T-helper 17 cell (primary cell): ENCODE measurements at regions not wholly inside any gene's neighbourhood (a gene's known extent, or its start where the extent isn't known, plus 50 kb on each side); places are given as distances from the start of the nearest gene placed in this dataset.

ENCODE experiments used
- ATAC-seq: fragments of 150-1000 bp; cut with Tn5 transposase; 2 replicates; pipeline ENCODE4 v1.10.0; 2021; ENCODE audit warnings: mild to moderate bottlenecking, moderate library complexity
- DNase-seq, 3 donors: peaks; one replicate each; pipeline versions ENCODE4 v3.0.0 to v3.0.0-alpha.2; 2020 to 2021
- H3K9me3 ChIP-seq: one replicate; pipeline ENCODE4 v1.7.0; 2013; ENCODE audit warnings: low read length, mild to moderate bottlenecking; ENCODE audit not compliant: control insufficient read depth, poor library complexity, severe bottlenecking
- H3K27ac Mint-ChIP-seq: one replicate; pipeline ENCODE4 v1.8.0; 2022; ENCODE audit warnings: mild to moderate bottlenecking, moderate library complexity, mixed read lengths
- H3K27me3 Mint-ChIP-seq: one replicate; pipeline ENCODE4 v1.8.0; 2022; ENCODE audit warnings: mixed read lengths
- H3K36me3 Mint-ChIP-seq: one replicate; pipeline ENCODE4 v1.8.0; 2022; ENCODE audit warnings: low read depth, mixed read lengths
- H3K4me1 Mint-ChIP-seq: one replicate; pipeline ENCODE4 v1.8.0; 2022; ENCODE audit warnings: mild to moderate bottlenecking, mixed read lengths
- H3K4me3 Mint-ChIP-seq: one replicate; pipeline ENCODE4 v1.8.0; 2022; ENCODE audit warnings: mild to moderate bottlenecking, moderate library complexity, mixed read lengths

- Mint-ChIP-seq H3K4me3 (no peak overlapping the region), H3K4me1 (no peaks in the 10 kb centered on the region), H3K36me3 (no peaks in the 10 kb centered on the region), H3K27me3 (peaks cover 5% of the 10 kb centered on the region), H3K27ac (no peak overlapping the region)
- DNase-seq (no peak), ATAC-seq (no peak)
- H3K9me3 ChIP-seq = no peaks in the 10 kb centered on the region
Observed at GRCh38 chr17:70892527-70892926, 723.2 kb downstream of the KCNJ2 start.

- no peaks in the 10 kb centered on the region for H3K9me3 ChIP-seq
- Mint-ChIP-seq H3K4me3 (no peak overlapping the region), H3K27me3 (no peaks in the 10 kb centered on the region), H3K27ac (no peak overlapping the region), H3K36me3 (no peaks in the 10 kb centered on the region), H3K4me1 (no peaks in the 10 kb centered on the region)
- no peak for ATAC-seq
- DNase-seq = no peak
Observed at GRCh38 chr17:70896843-70897242, 727.5 kb downstream of the KCNJ2 start.

- H3K36me3 Mint-ChIP-seq = no peaks in the 10 kb centered on the region
- no peaks in the 10 kb centered on the region for H3K9me3 ChIP-seq
- no peak for DNase-seq
- no peaks in the 10 kb centered on the region for H3K27me3 Mint-ChIP-seq
- H3K4me3 Mint-ChIP-seq = no peak overlapping the region
- no peak overlapping the region for H3K27ac Mint-ChIP-seq
- no peak for ATAC-seq
- no peaks in the 10 kb centered on the region for H3K4me1 Mint-ChIP-seq
Observed at GRCh38 chr17:70897446-70897845, 728.1 kb downstream of the KCNJ2 start.

- H3K9me3 ChIP-seq = no peaks in the 10 kb centered on the region
- H3K27me3 Mint-ChIP-seq = no peaks in the 10 kb centered on the region
- H3K27ac Mint-ChIP-seq = no peak overlapping the region
- DNase-seq (no peak), ATAC-seq (no peak)
- H3K4me3 Mint-ChIP-seq = no peak overlapping the region
- no peaks in the 10 kb centered on the region for H3K4me1 Mint-ChIP-seq
- no peaks in the 10 kb centered on the region for H3K36me3 Mint-ChIP-seq
Observed at GRCh38 chr17:70901870-70902269, 732.5 kb downstream of the KCNJ2 start.

GRCh38 chr17:70905796-70906195, 736.5 kb downstream of the KCNJ2 start:
- no peaks in the 10 kb centered on the region for H3K4me1 Mint-ChIP-seq
- DNase-seq = no peak
- no peaks in the 10 kb centered on the region for H3K9me3 ChIP-seq
- H3K36me3 Mint-ChIP-seq = no peaks in the 10 kb centered on the region
- H3K27me3 Mint-ChIP-seq = no peaks in the 10 kb centered on the region
- H3K27ac Mint-ChIP-seq = no peak overlapping the region
- no peak for ATAC-seq
- H3K4me3 Mint-ChIP-seq = no peak overlapping the region

GRCh38 chr17:70906808-70907207, 737.5 kb downstream of the KCNJ2 start:
- Mint-ChIP-seq H3K36me3 (no peaks in the 10 kb centered on the region), H3K27ac (no peak overlapping the region), H3K27me3 (no peaks in the 10 kb centered on the region), H3K4me3 (no peak overlapping the region), H3K4me1 (no peaks in the 10 kb centered on the region)
- ATAC-seq = no peak
- no peaks in the 10 kb centered on the region for H3K9me3 ChIP-seq
- no peak for DNase-seq

GRCh38 chr17:70912716-70913485, 743.6 kb downstream of the KCNJ2 start:
- no peaks in the 10 kb centered on the region for H3K36me3 Mint-ChIP-seq
- H3K4me1 Mint-ChIP-seq = no peaks in the 10 kb centered on the region
- DNase-seq (no peak), ATAC-seq (no peak)
- H3K9me3 ChIP-seq = no peaks in the 10 kb centered on the region
- H3K27me3 Mint-ChIP-seq = no peaks in the 10 kb centered on the region
- no peak overlapping the region for H3K4me3 Mint-ChIP-seq
- H3K27ac Mint-ChIP-seq = no peak overlapping the region

GRCh38 chr17:70916469-70916868, 747.1 kb downstream of the KCNJ2 start:
- H3K4me3 Mint-ChIP-seq = no peak overlapping the region
- no peak for ATAC-seq

GRCh38 chr17:70919241-70919640, 749.9 kb downstream of the KCNJ2 start:
- no peaks in the 10 kb centered on the region for H3K27me3 Mint-ChIP-seq
- H3K4me1 Mint-ChIP-seq = no peaks in the 10 kb centered on the region
- no peak overlapping the region for H3K4me3 Mint-ChIP-seq
- no peak for ATAC-seq
- H3K27ac Mint-ChIP-seq = no peak overlapping the region
- no peak for DNase-seq
- no peaks in the 10 kb centered on the region for H3K36me3 Mint-ChIP-seq
- H3K9me3 ChIP-seq = no peaks in the 10 kb centered on the region

More at GRCh38 chr17:70916469-70916868, 747.1 kb downstream of the KCNJ2 start:
- Mint-ChIP-seq H3K27ac (no peak overlapping the region), H3K36me3 (no peaks in the 10 kb centered on the region), H3K27me3 (no peaks in the 10 kb centered on the region), H3K4me1 (no peaks in the 10 kb centered on the region)
- DNase-seq = no peak
- no peaks in the 10 kb centered on the region for H3K9me3 ChIP-seq

GRCh38 chr17:70920416-70920815, 751.1 kb downstream of the KCNJ2 start:
- no peak overlapping the region for H3K4me3 Mint-ChIP-seq
- DNase-seq (no peak), ATAC-seq (no peak)
- no peaks in the 10 kb centered on the region for H3K9me3 ChIP-seq
- no peaks in the 10 kb centered on the region for H3K27me3 Mint-ChIP-seq
- no peaks in the 10 kb centered on the region for H3K4me1 Mint-ChIP-seq
- H3K36me3 Mint-ChIP-seq = no peaks in the 10 kb centered on the region
- no peak overlapping the region for H3K27ac Mint-ChIP-seq

GRCh38 chr17:70922268-70922667, 752.9 kb downstream of the KCNJ2 start:
- H3K27me3 Mint-ChIP-seq = no peaks in the 10 kb centered on the region
- H3K36me3 Mint-ChIP-seq = no peaks in the 10 kb centered on the region
- no peak overlapping the region for H3K4me3 Mint-ChIP-seq
- H3K4me1 Mint-ChIP-seq = no peaks in the 10 kb centered on the region
- no peaks in the 10 kb centered on the region for H3K9me3 ChIP-seq
- ATAC-seq (no peak), DNase-seq (no peak)
- H3K27ac Mint-ChIP-seq = no peak overlapping the region

GRCh38 chr17:70924776-70925175, 755.4 kb downstream of the KCNJ2 start:
- ATAC-seq (no peak), DNase-seq (no peak)
- Mint-ChIP-seq H3K27me3 (no peaks in the 10 kb centered on the region), H3K36me3 (no peaks in the 10 kb centered on the region), H3K4me1 (no peaks in the 10 kb centered on the region), H3K4me3 (no peak overlapping the region), H3K27ac (no peak overlapping the region)
- H3K9me3 ChIP-seq = no peaks in the 10 kb centered on the region

GRCh38 chr17:70929226-70929625, 759.9 kb downstream of the KCNJ2 start:
- no peaks in the 10 kb centered on the region for H3K4me1 Mint-ChIP-seq
- no peaks in the 10 kb centered on the region for H3K27me3 Mint-ChIP-seq
- no peak overlapping the region for H3K27ac Mint-ChIP-seq
- DNase-seq (no peak), ATAC-seq (no peak)
- no peaks in the 10 kb centered on the region for H3K9me3 ChIP-seq
- no peaks in the 10 kb centered on the region for H3K36me3 Mint-ChIP-seq
- no peak overlapping the region for H3K4me3 Mint-ChIP-seq

- Mint-ChIP-seq H3K4me3 (no peak overlapping the region), H3K27ac (no peak overlapping the region), H3K27me3 (no peaks in the 10 kb centered on the region), H3K4me1 (no peaks in the 10 kb centered on the region), H3K36me3 (no peaks in the 10 kb centered on the region)
- no peaks in the 10 kb centered on the region for H3K9me3 ChIP-seq
- DNase-seq = no peak
- ATAC-seq = no peak
Observed at GRCh38 chr17:70934231-70934630, 764.9 kb downstream of the KCNJ2 start.
